GM12878 (cell line): ENCODE measurements at regions not wholly inside any gene's neighbourhood (a gene's known extent, or its start where the extent isn't known, plus 50 kb on each side); places are given as distances from the start of the nearest gene placed in this dataset.

Experiments used
- ATAC-seq: fragments of 200-7000 bp; cut with Tn5 transposase; 3 replicates; pipeline ENCODE4 v1.9.1; 2020; ENCODE audit warnings: mild to moderate bottlenecking, moderate library complexity
- BruUV-seq: library from RNA; stranded (reverse); fragments of 400-500 nt; replicated peaks from 2 replicates; lab custom pipeline; 2021; lab: Mats Ljungman, UMichigan
- CTCF ChIA-PET: fragments of 300-600 bp; sonication (Branson Sonifier 250); formaldehyde crosslinking; extraction: SDS; loops from one replicate; lab custom pipeline; 2021; ENCODE audit warnings: inconsistent platforms; lab: Yijun Ruan, JAX
- POLR2A ChIA-PET: fragments of 350-600 bp; formaldehyde crosslinking; extraction: SDS; loops from one replicate; lab custom pipeline; 2021; ENCODE audit warnings: inconsistent platforms; lab: Charles Lee
- RAD21 ChIA-PET: fragments of 300-600 bp; sonication (Branson Sonifier 250); formaldehyde crosslinking; loops from one replicate; lab custom pipeline; 2023; ENCODE audit warnings: antibody characterized with exemption; ENCODE audit not compliant: unreplicated experiment; lab: Charles Lee
- SMC1A ChIA-PET: fragments of 300-600 bp; sonication (Branson Sonifier 250); formaldehyde crosslinking; loops from one replicate; lab custom pipeline; 2023; ENCODE audit not compliant: unreplicated experiment, uncharacterized antibody; lab: Charles Lee
- DNase-seq: peaks from one replicate; pipeline ENCODE4 v3.0.0-alpha.2; 2011; ENCODE audit warnings: low read depth, low spot score
- FAIRE-seq: peaks from 3 replicates; lab custom pipeline; 2011; peaks lifted over from hg19 to GRCh38; lab: Jason Lieb, UNC
- H2AFZ ChIP-seq: 2 replicates; pipeline ENCODE4 v1.6.0; 2011; ENCODE audit warnings: low read depth, low read length, control low read depth; ENCODE audit not compliant: control insufficient read depth
- H3K27ac ChIP-seq: 2 replicates; pipeline ENCODE4 v1.5.1; 2011; ENCODE audit warnings: control low read depth; ENCODE audit not compliant: control insufficient read depth, insufficient read depth
- H3K27me3 ChIP-seq, 2 experiments: replicated peaks in 1 of 2; 2 replicates each; pipeline versions ENCODE4 v1.6.0 to v1.6.1; 2011; ENCODE audit warnings: low read length in 1 of 2; ENCODE audit not compliant: control insufficient read depth in 2 of 2, insufficient read depth in 2 of 2
- H3K36me3 ChIP-seq, 2 experiments: 2 replicates each; pipeline ENCODE4 v1.5.1; 2011; ENCODE audit warnings: low read length in 1 of 2; ENCODE audit not compliant: control insufficient read depth in 2 of 2, insufficient read depth in 2 of 2
- H3K4me1 ChIP-seq: 2 replicates; pipeline ENCODE4 v1.6.1; 2011; ENCODE audit warnings: mild to moderate bottlenecking, low read length, moderate library complexity, mixed read lengths; ENCODE audit not compliant: control insufficient read depth, insufficient read depth
- H3K4me2 ChIP-seq: 2 replicates; pipeline ENCODE4 v1.6.0; 2011; ENCODE audit warnings: control low read depth; ENCODE audit not compliant: control insufficient read depth, insufficient read depth
- H3K4me3 ChIP-seq: fragments of 200-600 bp; sonication (generic); 2 replicates; pipeline ENCODE4 v1.5.1; 2016
- H3K79me2 ChIP-seq: 2 replicates; pipeline ENCODE4 v1.6.0; 2011; ENCODE audit warnings: low read length; ENCODE audit not compliant: control insufficient read depth, insufficient read depth
- H3K9ac ChIP-seq: 2 replicates; pipeline ENCODE4 v1.8.0; 2011; ENCODE audit warnings: low read length, control low read depth, mixed read lengths; ENCODE audit not compliant: control insufficient read depth, insufficient read depth
- H3K9me3 ChIP-seq: replicated peaks from 3 replicates; pipeline ENCODE4 v1.5.1; 2011; ENCODE audit warnings: mild to moderate bottlenecking, low read length; ENCODE audit not compliant: control insufficient read depth, insufficient read depth
- H4K20me1 ChIP-seq: 2 replicates; pipeline ENCODE4 v1.6.0; 2011; ENCODE audit not compliant: control insufficient read depth, insufficient read depth
- ATF7 ChIP-seq: fragments of 450-650 bp; IDR thresholded peaks from 2 replicates; pipeline ENCODE4 v1.6.1; 2016; ENCODE audit warnings: low read depth, mild to moderate bottlenecking
- BCL11A ChIP-seq: IDR thresholded peaks from 2 replicates; pipeline ENCODE4 v1.6.1; 2011; ENCODE audit warnings: low read depth, low read length
- DPF2 ChIP-seq: fragments of 450-650 bp; IDR thresholded peaks from 2 replicates; pipeline ENCODE4 v1.6.1; 2017; ENCODE audit warnings: mild to moderate bottlenecking
- GATAD2B ChIP-seq: fragments of 450-650 bp; conservative IDR thresholded peaks from 2 replicates; pipeline ENCODE4 v1.6.1; 2017; ENCODE audit warnings: low read depth, mild to moderate bottlenecking, moderate library complexity
- MYB ChIP-seq: fragments of 150-350 bp; IDR thresholded peaks from 2 replicates; pipeline ENCODE4 v1.6.1; 2014; ENCODE audit warnings: mild to moderate bottlenecking, low read depth, low read length, borderline replicate concordance
- NKRF ChIP-seq: fragments of 450-650 bp; conservative IDR thresholded peaks from 2 replicates; pipeline ENCODE4 v1.6.1; 2017; ENCODE audit warnings: mild to moderate bottlenecking, moderate library complexity
- NR2C2 ChIP-seq: IDR thresholded peaks from 2 replicates; pipeline ENCODE4 v1.6.1; 2011; ENCODE audit warnings: borderline replicate concordance, low read depth; ENCODE audit not compliant: control insufficient read depth, insufficient read length
- PAX5 ChIP-seq: IDR thresholded peaks from 2 replicates; pipeline ENCODE4 v1.6.1; 2011; ENCODE audit warnings: low read depth, low read length, borderline replicate concordance
- POLR2AphosphoS2 ChIP-seq: IDR thresholded peaks from 2 replicates; pipeline ENCODE4 v1.6.1; 2011; ENCODE audit warnings: low read depth, mild to moderate bottlenecking, low read length, improper control_type of control experiment, moderate library complexity
- POU2F2 ChIP-seq: IDR thresholded peaks from 3 replicates; pipeline ENCODE4 v1.6.1; 2011; ENCODE audit warnings: low read depth, mild to moderate bottlenecking, low read length, borderline replicate concordance
- SP1 ChIP-seq: IDR thresholded peaks from one replicate; pipeline ENCODE4 v1.6.1; 2011; ENCODE audit warnings: low read depth, low read length
- STAT1 ChIP-seq: fragments of 450-650 bp; conservative IDR thresholded peaks from 2 replicates; pipeline ENCODE4 v1.6.1; 2014; ENCODE audit warnings: antibody characterized with exemption, mild to moderate bottlenecking
- TAF1 ChIP-seq: IDR thresholded peaks from 2 replicates; pipeline ENCODE4 v1.6.1; 2011; ENCODE audit warnings: mild to moderate bottlenecking, low read depth, low read length, borderline replicate concordance
- TARDBP ChIP-seq: IDR thresholded peaks from 2 replicates; pipeline ENCODE4 v1.6.1; 2016; ENCODE audit warnings: borderline replicate concordance
- TCF7 ChIP-seq: IDR thresholded peaks from 2 replicates; pipeline ENCODE4 v1.6.1; 2014; ENCODE audit warnings: antibody characterized with exemption, borderline replicate concordance
- ZNF24 ChIP-seq: fragments of 450-650 bp; IDR thresholded peaks from 2 replicates; pipeline ENCODE4 v1.6.1; 2017; ENCODE audit warnings: antibody characterized with exemption, mild to moderate bottlenecking
- ZNF592 ChIP-seq: fragments of 450-650 bp; IDR thresholded peaks from 2 replicates; pipeline ENCODE4 v1.6.1; 2017; ENCODE audit warnings: mild to moderate bottlenecking, moderate library complexity
- ZNF687 ChIP-seq: fragments of 450-650 bp; IDR thresholded peaks from 2 replicates; pipeline ENCODE4 v1.6.1; 2017; ENCODE audit warnings: mild to moderate bottlenecking, moderate library complexity
- WGBS: methylation state at CpG from one replicate; pipeline ENCODE4 v1.1.6; 2016; ENCODE audit warnings: low lambda C conversion rate; ENCODE audit not compliant: insufficient replicate concordance, insufficient coverage; ENCODE audit errors: missing lambda C conversion rate; 5-methylcytosine and 5-hydroxymethylcytosine counted together
- in situ Hi-C: fragments of 300-500 bp; cut with MboI; formaldehyde crosslinking; loops from 9 replicates; pipeline ENCODE4 v1.14.3; 2018; ENCODE audit warnings: mixed read lengths
- intact Hi-C: fragments of 100-400 bp; cut with micrococcal nuclease; formaldehyde crosslinking; loops from one replicate; pipeline ENCODE4 v1.14.2; 2022; ENCODE audit not compliant: unreplicated experiment

DNA sequence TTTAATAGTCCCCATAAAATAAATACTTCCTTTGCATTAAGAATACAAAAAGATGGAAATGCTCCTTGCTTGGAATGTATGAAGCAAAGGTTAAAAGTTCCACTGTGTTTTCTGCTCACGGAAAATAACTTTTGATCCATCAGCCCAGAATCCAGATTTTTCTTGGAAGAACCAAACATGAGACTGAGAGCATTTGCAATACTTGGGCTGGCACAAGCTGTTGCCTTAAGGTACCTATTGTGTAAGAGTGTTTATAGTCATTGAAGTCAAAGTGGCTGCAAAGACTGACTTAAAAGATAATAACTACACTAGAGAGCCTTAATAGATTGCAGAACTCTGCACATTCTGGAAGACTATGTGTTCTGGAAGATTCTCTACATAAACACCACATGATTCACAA is 281.4 kb downstream of the RAB28 start:
- H3K9me3 ChIP-seq = no peaks in the 10 kb centered on the region
- no peak overlapping the region for H3K4me2 ChIP-seq
- FAIRE-seq (no peak), DNase-seq (no peak), ATAC-seq (no peak)
- H3K9ac ChIP-seq = no peak overlapping the region
- no peaks in the 10 kb centered on the region for H3K4me1 ChIP-seq
- H4K20me1 ChIP-seq = no peaks in the 10 kb centered on the region
- no peak overlapping the region for H2AFZ ChIP-seq
- no peaks in the 10 kb centered on the region for H3K36me3 ChIP-seq
- POLR2A ChIA-PET = no interaction called here
- H3K27ac ChIP-seq = no peak overlapping the region
- no TSS peak for BruUV-seq
- SMC1A ChIA-PET = no interaction called here
- 93% methylated on average over 1 of the region's 1 CpG for WGBS
- no peaks in the 10 kb centered on the region for H3K79me2 ChIP-seq
- CTCF ChIA-PET = no interaction called here
- RAD21 ChIA-PET = no interaction called here
- intact Hi-C loops (no loop called here), in situ Hi-C loops (no loop called here)
- no peak overlapping the region for H3K4me3 ChIP-seq
- TF ChIP-seq DPF2 (no peak), ZNF24 (no peak), TARDBP (no peak), ZNF687 (no peak), SP1 (no peak), POU2F2 (no peak), NKRF (no peak), POLR2AphosphoS2 (no peak), NR2C2 (no peak), MYB (no peak), GATAD2B (no peak), ZNF592 (no peak), PAX5 (no peak), TCF7 (no peak), BCL11A (no peak), TAF1 (no peak), ATF7 (no peak), STAT1 (no peak)
- no peaks in the 10 kb centered on the region for H3K27me3 ChIP-seq
